HG03159 (cell line): ENCODE measurements at regions not wholly inside any gene's neighbourhood (a gene's known extent, or its start where the extent isn't known, plus 50 kb on each side); places are given as distances from the start of the nearest gene placed in this dataset.

Experiments used
- ATAC-seq: cut with Tn5 transposase; IDR thresholded peaks from one replicate; pipeline ENCODE4 v1.9.1; 2021; ENCODE audit warnings: mild to moderate bottlenecking, moderate library complexity; ENCODE audit not compliant: unreplicated experiment

DNA sequence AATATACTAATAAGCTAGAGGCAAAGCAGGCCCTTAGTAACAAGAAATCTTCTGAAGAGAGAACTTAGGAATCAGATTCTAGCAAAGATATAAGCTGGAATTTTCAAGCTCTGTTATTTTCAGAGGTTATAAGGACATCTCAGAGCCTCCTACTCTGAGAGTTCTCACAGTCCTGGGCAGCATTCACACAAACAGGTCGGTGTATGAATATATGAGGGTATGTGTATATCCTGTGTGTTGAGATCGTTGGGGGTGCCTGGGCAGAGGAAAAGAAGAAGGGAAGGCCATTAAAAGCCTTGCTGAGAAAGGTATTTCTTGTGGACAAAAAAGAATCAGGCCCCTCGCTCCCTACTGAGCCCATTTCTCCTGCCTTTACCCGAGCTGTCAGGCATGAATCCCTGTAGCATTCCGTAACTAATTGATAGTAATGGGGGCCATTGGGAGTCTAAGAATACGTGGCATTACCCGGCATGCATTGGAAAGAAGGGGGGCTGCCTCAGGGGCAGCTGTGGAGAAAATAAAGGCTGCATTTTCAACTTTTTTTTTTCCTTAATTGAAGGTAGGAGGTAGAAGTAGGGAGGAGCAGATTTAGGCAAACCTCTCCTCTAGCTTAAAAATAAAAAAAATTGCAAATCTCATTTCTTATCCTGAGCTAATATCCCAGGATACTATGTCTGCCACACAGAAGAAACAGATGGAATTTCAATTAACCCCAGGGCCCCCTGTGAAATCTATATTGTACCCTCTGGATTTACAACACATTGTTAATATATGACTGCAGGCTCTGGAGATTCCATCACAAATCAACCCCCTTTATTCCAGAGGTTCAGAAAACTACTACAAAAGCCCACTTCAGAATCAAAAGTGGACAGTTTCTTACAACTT lies 103.8 kb downstream of the GTPBP8 start:
- no peak for ATAC-seq

DNA sequence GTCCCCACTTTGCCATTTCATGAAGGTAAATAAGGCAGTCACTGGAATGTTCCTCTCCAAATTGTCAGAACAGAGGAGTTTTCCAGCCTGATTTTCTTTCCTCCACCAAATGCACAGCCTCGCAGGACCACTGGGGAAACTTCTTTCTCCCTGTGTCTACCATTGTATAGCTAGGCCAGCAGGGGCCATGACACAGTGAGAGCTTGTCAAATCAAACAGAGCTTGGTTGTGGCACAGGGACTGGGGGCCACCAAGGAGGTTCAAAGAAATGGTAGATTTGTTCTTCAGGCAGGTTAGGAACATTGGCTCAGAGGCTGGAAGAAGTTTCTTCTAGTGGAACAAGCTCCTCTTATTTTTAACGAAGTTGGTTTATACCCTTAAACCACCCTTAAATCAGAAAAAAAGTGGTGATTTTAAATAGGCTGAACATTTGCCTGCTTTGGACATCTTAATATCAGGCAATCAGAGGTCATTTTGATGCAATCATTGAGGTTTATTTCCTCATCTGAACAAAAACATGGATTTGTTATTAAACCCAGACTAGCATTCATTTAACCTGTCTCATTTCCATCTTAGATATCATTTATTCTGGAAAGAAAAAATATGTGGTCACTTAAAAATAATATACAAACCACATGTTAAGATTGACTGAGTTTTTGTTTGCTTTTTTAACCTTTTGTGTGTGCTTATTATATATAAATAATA lies 105.6 kb downstream of the GTPBP8 start:
- no peak for ATAC-seq

DNA sequence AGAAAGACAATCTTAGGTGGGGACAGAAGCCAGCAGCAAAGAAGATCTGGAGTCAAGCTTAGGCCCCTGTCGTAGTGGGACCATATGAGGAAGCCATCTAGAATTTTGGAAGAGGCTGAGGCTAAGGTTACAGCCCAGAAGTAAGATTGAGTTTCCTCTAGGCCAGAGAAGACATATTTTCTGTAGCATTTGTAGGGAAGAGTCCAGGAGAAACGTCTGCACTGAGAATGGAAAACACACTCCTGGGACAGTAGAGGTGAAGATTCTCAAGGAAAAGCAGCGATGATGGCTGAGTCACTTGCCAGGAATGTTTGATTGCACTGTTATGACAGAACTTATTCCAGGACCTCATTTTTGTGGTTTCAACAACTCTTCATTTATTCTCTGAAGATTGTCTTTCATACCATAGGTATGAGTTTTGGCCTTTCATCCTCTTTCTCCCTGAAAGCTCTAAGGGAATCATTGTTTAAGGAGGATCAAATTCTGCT lies 107.2 kb downstream of the GTPBP8 start:
- no peak for ATAC-seq

DNA sequence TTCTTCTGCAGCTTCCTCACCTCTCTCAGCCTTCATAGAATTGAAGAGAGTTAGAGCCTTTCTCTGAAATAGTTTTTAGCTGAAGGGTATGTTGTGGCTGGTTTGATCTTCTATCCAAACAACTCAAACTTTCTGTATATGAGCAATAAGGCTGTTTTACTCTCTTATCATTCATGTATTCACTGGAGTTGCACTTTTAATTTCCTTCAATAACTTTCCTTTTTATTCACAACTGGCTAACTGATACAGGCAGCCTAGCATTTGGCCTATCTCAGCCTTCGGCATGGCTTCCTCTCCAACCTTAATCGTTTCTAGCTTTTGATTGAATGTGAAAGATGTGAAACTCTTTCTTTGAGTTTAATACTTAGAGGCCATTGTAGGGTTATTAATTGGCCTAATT lies 109.3 kb downstream of the GTPBP8 start:
- ATAC-seq: no peak

DNA sequence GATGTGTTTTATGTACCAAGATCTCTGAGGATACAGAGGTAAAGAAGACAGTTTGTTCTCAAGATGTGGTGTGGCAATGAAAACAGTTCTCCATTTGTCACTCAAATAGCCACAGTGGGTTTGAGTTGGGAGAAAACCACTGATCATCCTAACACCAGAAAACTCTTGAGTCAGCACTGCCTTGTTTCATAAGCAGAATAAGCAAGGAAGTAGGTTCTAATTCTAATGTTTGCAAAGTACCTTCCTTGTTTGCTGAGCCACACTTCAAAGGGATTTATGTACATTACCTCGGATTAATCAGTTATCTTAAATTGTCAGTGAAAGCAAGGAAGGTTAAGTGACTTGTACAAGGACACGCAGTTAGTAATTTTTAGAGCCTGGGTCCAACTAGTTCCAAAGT lies 107.8 kb upstream of the BOC start:
- no peak for ATAC-seq

DNA sequence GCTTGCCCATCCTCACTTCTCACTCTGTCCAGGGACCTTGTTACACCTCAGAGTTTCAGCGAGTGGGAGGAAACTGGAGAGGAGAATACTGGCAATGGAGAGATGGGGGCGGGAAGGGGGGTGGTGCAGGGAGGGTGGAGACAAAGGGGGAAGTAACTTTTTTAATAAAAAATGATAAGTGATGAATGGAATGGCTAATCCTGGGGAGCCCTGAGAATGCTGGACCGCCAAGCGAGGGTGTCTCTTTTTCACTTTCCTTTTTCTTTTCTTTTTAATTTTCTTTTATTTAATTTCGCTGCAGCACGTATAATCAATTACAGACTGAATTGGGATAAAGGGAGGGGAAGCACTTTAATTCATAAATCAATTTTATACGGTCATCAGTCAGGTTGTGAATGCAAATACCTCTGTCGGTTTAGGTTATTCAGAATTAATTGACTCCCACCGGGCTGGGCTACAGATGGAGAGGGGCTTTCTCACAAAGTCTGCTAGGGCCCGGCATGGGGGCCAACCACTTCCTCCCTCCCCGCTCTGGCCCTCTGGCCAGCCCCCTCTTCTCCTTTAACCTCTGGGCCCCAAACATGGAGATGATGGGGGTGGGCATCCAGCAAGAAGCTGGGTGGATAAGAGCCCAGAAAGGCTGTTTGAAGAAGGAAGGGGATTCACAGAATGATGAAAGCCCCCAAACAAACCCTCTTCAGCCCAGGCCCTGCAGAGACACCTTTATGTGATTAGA lies 106.8 kb upstream of the BOC start:
- no peak for ATAC-seq

DNA sequence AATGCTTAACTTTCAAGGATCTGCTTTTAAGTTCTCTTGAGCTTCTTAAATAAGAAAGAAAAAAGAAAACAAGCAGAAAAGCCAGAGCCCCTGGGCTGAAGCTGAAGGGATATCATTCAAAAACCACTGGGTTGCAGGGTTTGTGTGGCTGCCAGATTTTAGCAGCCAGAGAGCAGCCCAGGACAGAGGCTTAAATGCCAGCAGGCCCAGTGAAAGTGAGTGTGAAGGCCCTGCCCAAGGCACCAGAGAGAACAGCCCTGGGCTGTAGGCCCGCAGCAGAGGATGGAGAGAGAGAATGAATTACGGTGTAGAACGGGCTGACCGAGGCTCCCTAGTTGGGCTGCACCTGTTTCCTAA lies 106.3 kb upstream of the BOC start:
- no peak for ATAC-seq

DNA sequence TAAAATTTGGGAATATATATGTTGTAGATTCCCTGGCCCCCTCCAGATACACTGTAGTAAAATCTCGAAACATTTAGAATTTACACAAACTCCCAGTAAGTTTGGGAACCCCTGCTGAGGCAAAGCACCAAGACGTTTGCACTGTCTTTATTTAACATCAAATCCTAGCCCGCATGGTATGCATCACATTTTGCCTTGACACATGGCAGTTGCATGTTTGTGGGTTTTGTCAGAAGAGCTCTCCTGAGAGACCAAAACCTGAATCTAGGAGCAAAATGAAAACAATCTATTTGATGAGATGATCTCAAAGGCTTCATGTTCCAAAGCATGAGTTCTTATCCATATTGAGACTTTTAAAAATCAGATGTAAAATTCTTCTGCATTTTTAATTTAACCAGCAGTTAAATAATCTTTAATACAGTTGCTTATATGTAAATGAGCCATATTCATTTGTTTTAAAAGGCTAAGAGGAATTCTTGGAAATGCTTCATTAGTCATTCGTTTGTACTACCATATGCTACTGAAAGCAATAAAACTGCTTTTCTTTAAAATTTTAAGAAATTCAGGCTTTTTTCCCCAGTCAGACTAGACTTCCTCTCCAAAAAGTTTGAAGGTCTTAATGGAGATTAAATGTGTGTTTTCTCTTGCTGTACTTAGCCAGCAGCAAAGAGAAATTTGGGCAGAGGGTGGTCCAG lies 105.2 kb upstream of the BOC start:
- no peak for ATAC-seq

DNA sequence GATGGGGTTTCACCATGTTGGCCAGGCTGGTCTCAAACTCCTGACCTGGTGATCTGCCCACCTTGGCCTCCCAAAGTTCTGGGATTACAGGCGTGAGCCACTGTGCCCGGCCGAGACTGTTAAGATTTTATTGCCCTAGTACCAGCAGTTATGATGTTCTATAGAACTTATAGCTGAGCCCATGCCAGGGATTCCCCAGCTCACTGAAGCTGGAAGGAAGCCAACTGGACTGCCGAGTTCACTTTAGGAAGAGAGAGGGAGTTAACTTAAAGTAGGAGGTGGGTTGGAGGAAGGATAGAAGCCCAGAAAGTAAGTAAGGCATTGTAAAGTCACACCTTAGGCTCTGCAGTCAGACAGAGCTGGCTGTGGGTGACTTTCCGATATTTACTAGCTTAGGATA lies 101.1 kb upstream of the BOC start:
- no peak for ATAC-seq

DNA sequence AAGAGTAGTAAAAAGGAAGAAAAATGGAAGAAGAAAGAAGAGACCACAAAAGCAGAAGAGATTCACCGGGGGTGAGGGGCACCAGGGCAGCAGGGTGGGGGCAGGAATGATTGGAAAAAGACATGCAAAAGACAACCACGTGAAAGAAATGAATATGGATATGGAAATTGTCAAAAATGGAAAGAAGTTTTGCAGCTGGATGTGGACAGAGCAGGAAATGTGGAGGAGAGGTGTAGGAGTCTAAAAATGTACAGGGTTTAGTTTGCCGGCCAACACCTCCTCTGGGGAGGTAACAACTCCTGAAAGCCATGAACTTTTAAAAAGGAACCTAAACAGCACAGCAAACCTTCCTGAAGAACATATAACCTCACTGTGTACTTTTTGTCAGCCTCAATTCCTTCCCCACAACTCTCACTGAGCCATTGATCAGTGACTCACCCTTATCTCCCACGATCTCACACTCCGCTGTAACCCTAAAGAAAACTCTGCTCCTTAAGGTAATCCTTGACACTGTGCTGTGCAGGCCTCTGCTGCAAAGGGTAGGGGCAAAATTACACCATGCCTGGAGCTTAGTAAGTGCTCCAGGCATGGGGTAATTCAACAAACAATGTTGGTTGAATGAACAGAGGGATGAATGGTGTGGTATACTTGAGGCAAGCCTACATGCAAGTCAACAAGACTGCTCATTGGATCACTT lies 100.2 kb upstream of the BOC start:
- no peak for ATAC-seq

DNA sequence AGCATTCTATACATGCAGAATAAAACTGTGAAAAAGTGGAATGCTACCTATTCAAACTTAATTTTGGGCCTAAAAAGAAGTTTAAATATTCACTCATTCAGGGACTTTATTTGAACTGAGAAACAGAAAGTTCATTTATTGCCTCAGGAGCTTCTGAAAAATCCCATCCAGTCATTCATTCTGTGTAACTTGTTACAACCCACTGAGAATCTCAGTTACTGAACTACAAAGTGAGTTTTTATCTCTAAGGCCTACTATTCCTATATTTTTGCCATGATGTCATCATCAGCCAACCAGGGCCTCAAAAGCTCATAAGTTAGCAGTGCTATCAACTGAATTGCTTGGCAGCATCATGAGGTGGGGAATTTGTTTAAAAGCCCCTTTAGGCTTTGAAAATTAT lies 98.0 kb upstream of the BOC start:
- no peak for ATAC-seq

DNA sequence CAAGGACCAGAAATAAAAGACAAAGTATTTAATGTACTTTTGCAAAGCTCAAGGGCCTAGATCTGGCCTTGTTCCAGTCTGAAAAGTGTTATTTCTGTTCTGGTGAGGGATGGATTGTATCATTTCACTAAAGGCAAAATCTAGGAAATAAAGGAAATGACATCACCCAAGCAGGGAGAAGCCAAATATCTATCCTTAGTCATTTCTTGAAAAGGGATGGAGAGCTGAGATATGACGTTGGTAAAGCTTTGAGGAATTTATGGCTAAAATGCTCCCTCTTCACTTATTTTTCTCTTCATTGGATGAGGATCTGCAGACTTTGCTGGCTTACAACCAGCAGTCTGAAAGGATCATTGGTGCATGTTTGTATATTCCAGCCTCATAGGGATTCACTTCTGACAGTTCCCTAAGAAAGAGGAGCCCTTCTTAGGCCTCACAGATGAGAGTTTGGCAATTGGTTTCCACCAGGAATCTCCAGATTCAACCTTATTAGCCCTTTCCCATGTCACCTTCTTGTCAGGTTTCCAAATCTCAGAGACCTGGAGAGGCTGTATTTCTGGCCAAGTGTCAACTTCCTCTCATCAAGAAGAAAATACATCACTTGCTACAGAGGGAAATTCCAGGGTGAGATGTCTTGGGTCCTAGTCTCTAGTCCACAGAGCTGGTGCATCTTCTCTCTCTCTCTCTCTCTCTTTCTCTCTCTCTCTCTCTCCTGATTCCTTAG lies 93.7 kb upstream of the BOC start:
- ATAC-seq: no peak

DNA sequence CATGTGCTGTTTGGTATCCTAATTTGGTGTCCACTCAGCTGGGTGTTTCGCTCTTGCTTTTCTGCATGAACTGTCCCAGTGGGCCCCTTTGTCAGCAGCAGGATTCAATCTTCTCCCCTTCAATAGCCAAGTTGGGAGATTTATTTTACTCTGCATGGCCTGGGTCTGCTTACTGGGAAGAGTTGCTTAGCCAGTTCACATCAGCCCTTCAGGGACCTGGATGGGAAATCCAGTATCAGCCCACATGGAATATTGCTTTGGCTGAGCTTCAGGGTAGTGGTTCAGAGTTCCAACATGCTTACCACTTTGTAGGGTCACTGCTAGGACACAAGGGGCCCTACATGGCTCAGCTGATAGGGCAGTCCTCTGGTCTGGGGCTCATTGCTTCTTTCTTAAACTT lies 93.0 kb upstream of the BOC start:
- ATAC-seq: no peak

DNA sequence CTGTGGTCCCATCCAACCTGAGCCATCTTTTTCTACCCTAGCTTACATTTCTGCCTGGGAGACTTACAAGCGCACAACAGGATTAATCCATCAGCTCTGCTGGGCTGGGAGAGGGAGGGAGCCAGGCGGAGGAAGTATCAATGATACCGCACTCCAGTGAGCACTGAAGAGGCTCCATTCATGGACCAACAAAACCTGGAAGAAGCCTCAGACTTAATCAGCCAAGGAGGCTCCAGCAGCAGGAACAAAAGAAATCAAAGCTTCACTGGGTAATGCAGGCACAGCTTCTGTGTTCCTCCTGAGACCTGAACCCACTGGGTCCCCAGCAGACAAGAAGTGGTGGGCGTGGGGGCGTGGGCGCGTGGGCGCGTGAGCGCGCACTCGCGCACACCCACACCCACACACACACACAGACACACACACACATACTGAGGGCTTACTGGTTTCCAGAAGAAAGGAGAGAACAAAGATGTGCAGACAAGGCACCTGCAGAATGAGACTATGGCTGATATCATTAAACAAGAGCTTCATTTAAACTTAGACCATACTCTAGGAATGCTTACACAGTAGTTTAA lies 87.0 kb upstream of the BOC start:
- ATAC-seq: no peak

DNA sequence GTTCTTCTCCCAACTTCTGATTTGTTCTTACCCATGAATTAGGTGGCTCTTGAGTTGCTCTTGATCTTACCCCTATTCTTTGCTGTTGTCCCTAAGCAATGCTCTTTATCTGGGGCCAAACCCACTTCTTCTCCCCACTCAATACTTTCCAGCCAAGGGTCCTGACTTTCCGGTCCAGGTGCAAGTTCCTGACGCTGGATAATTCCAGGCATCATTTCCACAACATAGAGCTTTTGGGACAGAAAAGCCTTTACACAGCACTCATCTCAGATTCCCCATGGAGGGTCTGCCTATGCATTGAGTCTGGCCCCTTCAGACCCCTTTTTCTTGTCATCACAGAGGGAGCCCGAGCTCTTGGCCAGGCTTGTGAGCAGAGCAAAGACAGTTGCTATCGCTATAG lies 85.4 kb upstream of the BOC start:
- ATAC-seq: no peak

DNA sequence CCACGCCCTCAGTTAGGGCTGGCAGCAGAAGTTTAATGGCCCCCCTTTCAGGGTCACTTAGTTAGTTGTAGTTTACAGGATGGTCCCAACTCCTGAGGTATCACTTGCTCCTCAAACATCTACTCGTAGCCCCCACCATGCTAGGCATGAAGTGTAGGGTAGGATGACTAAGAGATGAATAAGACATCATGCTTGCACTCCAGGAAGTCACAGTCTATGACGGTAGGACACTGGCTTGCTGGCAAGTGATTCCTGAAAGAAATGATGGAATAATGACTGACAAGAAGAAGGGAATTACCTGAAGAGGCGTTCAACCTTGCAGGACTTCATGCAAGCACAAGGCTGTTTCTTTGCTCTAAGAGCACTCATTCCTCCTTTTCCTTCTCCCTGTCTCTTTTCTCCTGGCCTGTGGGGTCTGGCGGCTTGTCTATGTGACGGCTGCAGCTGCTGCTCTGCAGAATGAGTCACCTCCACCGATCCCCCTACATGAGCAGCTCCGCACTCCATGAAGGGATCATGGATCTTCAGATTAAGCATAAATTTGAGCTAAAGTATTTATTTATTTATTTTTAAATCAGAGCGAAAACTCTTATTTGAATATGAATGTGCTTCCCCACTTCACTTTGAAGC lies 82.9 kb upstream of the BOC start:
- no peak for ATAC-seq

DNA sequence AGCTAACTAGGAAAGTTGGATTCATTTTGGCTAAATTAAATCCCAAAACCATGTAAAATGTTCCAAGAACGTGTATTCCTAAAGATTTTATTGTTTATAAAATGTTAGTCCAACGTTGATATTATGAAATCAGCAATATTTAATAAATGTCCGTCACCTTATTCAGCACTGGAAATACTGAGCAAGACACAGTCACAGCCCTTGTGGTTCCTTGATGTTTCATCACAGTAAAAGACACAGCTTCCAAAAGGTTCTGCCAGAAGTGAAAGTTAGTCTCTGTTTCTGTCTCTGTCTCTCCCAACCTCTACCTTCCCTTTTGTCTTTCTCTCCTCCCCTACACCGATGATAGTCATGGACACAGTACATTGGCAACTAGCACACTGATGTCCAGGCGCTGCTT lies 82.2 kb upstream of the BOC start:
- no peak for ATAC-seq

DNA sequence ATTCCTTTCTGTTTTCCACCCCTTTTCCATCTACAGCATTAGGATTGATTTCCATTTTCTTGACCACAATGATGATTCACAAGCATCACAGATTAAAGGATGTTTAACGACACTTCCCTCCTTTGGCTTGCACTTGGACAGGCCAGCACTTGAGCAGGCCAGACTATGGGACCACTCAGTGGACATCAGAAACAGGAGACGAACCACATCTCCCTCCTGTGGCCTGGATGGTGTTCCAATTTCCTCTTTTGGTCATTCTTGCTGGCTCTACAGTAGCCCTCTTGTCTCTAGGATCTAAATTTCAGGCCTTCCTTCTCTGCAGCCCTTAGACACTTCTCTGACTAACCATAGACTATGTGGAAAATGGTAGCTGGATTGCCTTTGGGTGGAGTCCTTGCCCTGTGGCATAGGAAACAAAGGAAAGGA lies 78.8 kb upstream of the BOC start:
- ATAC-seq: no peak

DNA sequence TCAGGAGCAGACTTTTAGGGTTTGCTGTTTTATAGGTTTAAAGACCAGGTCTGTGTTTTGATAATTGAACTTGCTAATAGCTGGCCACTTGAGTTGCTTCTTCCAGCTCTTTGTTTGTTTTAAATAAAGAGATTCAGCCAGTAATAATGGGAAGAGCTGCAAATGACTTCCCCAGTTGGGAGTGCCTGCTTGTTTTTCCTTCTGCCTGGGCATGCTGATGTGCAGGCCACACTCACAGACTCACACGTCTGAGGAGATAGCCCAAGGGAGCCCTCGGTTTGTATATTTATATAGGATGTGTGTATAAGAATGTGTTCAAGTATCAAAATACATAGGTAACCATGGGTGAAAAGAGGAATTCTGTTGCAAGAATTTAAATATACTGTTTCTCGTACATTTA lies 78.2 kb upstream of the BOC start:
- ATAC-seq: no peak
